H1 (cell line): ENCODE measurements at regions not wholly inside any gene's neighbourhood (a gene's known extent, or its start where the extent isn't known, plus 50 kb on each side); places are given as distances from the start of the nearest gene placed in this dataset.

Source experiments
- CTCF ChIA-PET: fragments of 300-600 bp; sonication (Branson Sonifier 250); formaldehyde crosslinking; loops from one replicate; lab custom pipeline; 2021; ENCODE audit not compliant: partially characterized antibody; lab: Charles Lee
- POLR2A ChIA-PET: fragments of 300-600 bp; sonication (Branson Sonifier 250); formaldehyde crosslinking; loops from one replicate; lab custom pipeline; 2021; ENCODE audit warnings: inconsistent platforms; ENCODE audit not compliant: partially characterized antibody; lab: Charles Lee
- DNase-seq, 2 experiments: peaks; one replicate each; pipeline versions ENCODE4 v3.0.0 to v3.0.0-alpha.2; 2010 to 2022; ENCODE audit warnings: low spot score in 2 of 2, low read depth in 1 of 2, mixed read lengths in 1 of 2
- FAIRE-seq: peaks from 2 replicates; lab custom pipeline; 2011; peaks lifted over from hg19 to GRCh38; lab: Jason Lieb, UNC
- H2AFZ ChIP-seq: 2 replicates; pipeline ENCODE4 v1.8.1; 2012; ENCODE audit warnings: low read length, inconsistent platforms
- H2AK5ac ChIP-seq: 2 replicates; pipeline ENCODE4 v1.6.1; 2013; ENCODE audit warnings: low read depth, low read length
- H2BK120ac ChIP-seq: replicated peaks from 2 replicates; pipeline ENCODE3; 2013; ENCODE audit warnings: low read depth, low read length, inconsistent platforms
- H2BK12ac ChIP-seq: 2 replicates; pipeline ENCODE4 v1.6.1; 2013; ENCODE audit warnings: low read depth, low read length
- H2BK15ac ChIP-seq: 2 replicates; pipeline ENCODE4 v1.6.1; 2013; ENCODE audit warnings: low read length
- H2BK20ac ChIP-seq: 2 replicates; pipeline ENCODE4 v1.6.1; 2013; ENCODE audit warnings: low read length
- H2BK5ac ChIP-seq: 2 replicates; pipeline ENCODE4 v1.6.1; 2013; ENCODE audit warnings: low read depth, low read length
- H3K14ac ChIP-seq: 2 replicates; pipeline ENCODE4 v1.6.1; 2013; ENCODE audit warnings: inconsistent platforms; ENCODE audit not compliant: insufficient read length
- H3K18ac ChIP-seq: 2 replicates; pipeline ENCODE4 v1.6.1; 2013; ENCODE audit warnings: low read length; ENCODE audit errors: extremely low read depth
- H3K23ac ChIP-seq: 2 replicates; pipeline ENCODE4 v1.6.1; 2013; ENCODE audit warnings: inconsistent platforms; ENCODE audit not compliant: insufficient read length
- H3K23me2 ChIP-seq: 2 replicates; pipeline ENCODE4 v1.6.1; 2013; ENCODE audit warnings: low read depth, low read length
- H3K27ac ChIP-seq: 2 replicates; pipeline ENCODE4 v1.6.1; 2011; ENCODE audit warnings: low read depth, low read length, inconsistent platforms
- H3K27me3 ChIP-seq, 4 experiments: replicated peaks in 1 of 4; 1 replicate in 1 of 4; 2 replicates in 3 of 4; pipeline versions ENCODE4 v1.6.1 to v1.8.1; 2011 to 2013; ENCODE audit warnings: low read length in 3 of 4, mild to moderate bottlenecking in 3 of 4, inconsistent platforms in 2 of 4, mixed read lengths in 2 of 4, moderate library complexity in 1 of 4; ENCODE audit not compliant: control insufficient read depth in 3 of 4, insufficient read depth in 3 of 4; ENCODE audit errors: extremely low read depth in 1 of 4
- H3K36me3 ChIP-seq, 4 experiments: 2 replicates each; pipeline versions ENCODE4 v1.6.1 to v1.8.1; 2011 to 2013; ENCODE audit warnings: mild to moderate bottlenecking in 4 of 4, low read length in 3 of 4, moderate library complexity in 2 of 4, control low read depth in 1 of 4, inconsistent platforms in 1 of 4; ENCODE audit not compliant: insufficient read depth in 4 of 4, control insufficient read depth in 2 of 4
- H3K4ac ChIP-seq: replicated peaks from 2 replicates; pipeline ENCODE3; 2013; ENCODE audit warnings: low read length, low read depth, mixed read lengths, inconsistent platforms; ENCODE audit not compliant: insufficient read length
- H3K4me1 ChIP-seq, 4 experiments: replicated peaks in 1 of 4; 1 replicate in 1 of 4; 2 replicates in 3 of 4; pipeline versions ENCODE4 v1.6.1 to v1.8.1; 2011 to 2013; ENCODE audit warnings: low read length in 3 of 4, inconsistent platforms in 2 of 4, mixed read lengths in 1 of 4; ENCODE audit not compliant: insufficient read depth in 4 of 4, control insufficient read depth in 3 of 4
- H3K4me2 ChIP-seq, 2 experiments: 2 replicates each; pipeline versions ENCODE4 v1.6.1 to v1.8.1; 2011 to 2013; ENCODE audit warnings: low read depth in 2 of 2, low read length in 2 of 2, control low read depth in 1 of 2, inconsistent platforms in 1 of 2, mild to moderate bottlenecking in 1 of 2; ENCODE audit not compliant: insufficient read depth in 1 of 2
- H3K4me3 ChIP-seq, 4 experiments: fragments of 200-600, 300-600 bp in 1 of 4; sonication (generic), shearing (Covaris generic), sonication (Bioruptor Twin) in 1 of 4; 2 replicates each; pipeline versions ENCODE4 v1.5.1 to v1.8.1; 2011 to 2016; ENCODE audit warnings: low read length in 4 of 4, low read depth in 3 of 4, control low read depth in 2 of 4, inconsistent platforms in 2 of 4, mild to moderate bottlenecking in 2 of 4, mixed read lengths in 1 of 4, moderate library complexity in 1 of 4; ENCODE audit not compliant: insufficient read depth in 2 of 4; ENCODE audit errors: extremely low read depth in 1 of 4
- H3K56ac ChIP-seq: replicated peaks from 2 replicates; pipeline ENCODE3; 2013; ENCODE audit warnings: low read depth, mild to moderate bottlenecking, mixed read lengths, low read length, inconsistent platforms; ENCODE audit not compliant: insufficient read length
- H3K79me1 ChIP-seq: 2 replicates; pipeline ENCODE4 v1.6.1; 2013; ENCODE audit warnings: low read depth, low read length, control low read depth
- H3K79me2 ChIP-seq, 2 experiments: 2 replicates each; pipeline versions ENCODE4 v1.6.1 to v1.8.1; 2012 to 2013; ENCODE audit warnings: low read length in 2 of 2, mild to moderate bottlenecking in 2 of 2, inconsistent platforms in 1 of 2; ENCODE audit not compliant: insufficient read depth in 2 of 2, control insufficient read depth in 1 of 2
- H3K9ac ChIP-seq, 4 experiments: replicated peaks in 1 of 4; 1 replicate in 1 of 4; 2 replicates in 3 of 4; pipeline versions ENCODE4 v1.6.1 to v1.8.1; 2011 to 2013; ENCODE audit warnings: low read depth in 3 of 4, low read length in 3 of 4, control low read depth in 2 of 4, mild to moderate bottlenecking in 2 of 4, moderate library complexity in 2 of 4, inconsistent platforms in 1 of 4; ENCODE audit errors: extremely low read depth in 1 of 4
- H3K9me3 ChIP-seq, 2 experiments: 2 replicates each; pipeline versions ENCODE4 v1.6.1 to v1.8.1; 2012 to 2013; ENCODE audit warnings: mild to moderate bottlenecking in 2 of 2, moderate library complexity in 2 of 2, control low read depth in 1 of 2, inconsistent platforms in 1 of 2, low read depth in 1 of 2, low read length in 1 of 2, mixed read lengths in 1 of 2; ENCODE audit not compliant: insufficient read depth in 2 of 2
- H4K20me1 ChIP-seq, 2 experiments: replicated peaks in 1 of 2; 2 replicates each; pipeline versions ENCODE3 to v1.8.1; 2011 to 2013; ENCODE audit warnings: inconsistent platforms in 2 of 2, low read length in 2 of 2, mild to moderate bottlenecking in 1 of 2; ENCODE audit not compliant: insufficient read depth in 2 of 2, control insufficient read depth in 1 of 2
- H4K5ac ChIP-seq: 2 replicates; pipeline ENCODE4 v1.6.1; 2013; ENCODE audit warnings: low read length, low read depth, mixed read lengths, inconsistent platforms; ENCODE audit not compliant: insufficient read length
- H4K8ac ChIP-seq: 2 replicates; pipeline ENCODE4 v1.8.0; 2013; ENCODE audit warnings: mild to moderate bottlenecking, moderate library complexity, low read length, inconsistent platforms; ENCODE audit not compliant: insufficient read depth; ENCODE audit errors: extremely low read depth
- H4K91ac ChIP-seq: replicated peaks from 2 replicates; pipeline ENCODE3; 2013; ENCODE audit warnings: low read length, mixed read lengths, inconsistent platforms; ENCODE audit not compliant: insufficient read length
- BCL11A ChIP-seq, 2 experiments: IDR thresholded peaks; one replicate each; pipeline ENCODE4 v1.6.1; 2011; ENCODE audit warnings: low read depth in 2 of 2, low read length in 2 of 2, mild to moderate bottlenecking in 2 of 2
- CBX8 ChIP-seq: fragments of 300-800, 300-1000 bp; sonication (generic); IDR thresholded peaks from 2 replicates; pipeline ENCODE4 v1.7.1; 2016; ENCODE audit warnings: low read depth, low read length, borderline replicate concordance
- EGR1 ChIP-seq: IDR thresholded peaks from 2 replicates; pipeline ENCODE4 v1.6.1; 2011; ENCODE audit warnings: low read depth, low read length, borderline replicate concordance
- GTF2F1 ChIP-seq: IDR thresholded peaks from 2 replicates; pipeline ENCODE4 v1.6.1; 2012; ENCODE audit warnings: low read depth, low read length, improper control_type of control experiment, borderline replicate concordance
- HDAC6 ChIP-seq: IDR thresholded peaks from one replicate; pipeline ENCODE4 v1.7.1; 2012; ENCODE audit warnings: low read depth, mild to moderate bottlenecking, inconsistent platforms, low read length, moderate library complexity
- JUN ChIP-seq: IDR thresholded peaks from 2 replicates; pipeline ENCODE4 v1.6.1; 2011; ENCODE audit warnings: low read depth, mild to moderate bottlenecking, improper control_type of control experiment, low read length
- KDM1A ChIP-seq: fragments of 200-600, 300-600 bp; sonication (generic); IDR thresholded peaks from 2 replicates; pipeline ENCODE4 v1.7.1; 2016; ENCODE audit warnings: mild to moderate bottlenecking, low read length, borderline replicate concordance
- KDM5A ChIP-seq: fragments of 200-600 bp; IDR thresholded peaks from 2 replicates; pipeline ENCODE4 v1.7.1; 2012; ENCODE audit warnings: mild to moderate bottlenecking, low read length, inconsistent platforms, mixed read lengths
- POLR2A ChIP-seq, 2 experiments: IDR thresholded peaks; 1 replicate in 1 of 2; 2 replicates in 1 of 2; pipeline ENCODE4 v1.6.1; 2011; ENCODE audit warnings: low read depth in 2 of 2, low read length in 2 of 2, mild to moderate bottlenecking in 2 of 2; ENCODE audit errors: control extremely low read depth in 1 of 2
- POLR2AphosphoS5 ChIP-seq: IDR thresholded peaks from 2 replicates; pipeline ENCODE4 v1.6.1; 2011; ENCODE audit warnings: low read depth, low read length
- POU5F1 ChIP-seq: IDR thresholded peaks from 2 replicates; pipeline ENCODE4 v1.6.1; 2011; ENCODE audit warnings: low read depth, mild to moderate bottlenecking, low read length, moderate library complexity
- SIX5 ChIP-seq: IDR thresholded peaks from 2 replicates; pipeline ENCODE4 v1.6.1; 2011; ENCODE audit warnings: mild to moderate bottlenecking, low read depth, low read length
- TAF7 ChIP-seq: optimal IDR thresholded peaks from 2 replicates; pipeline ENCODE3; 2011; ENCODE audit warnings: low read depth, mild to moderate bottlenecking, inconsistent platforms, low read length, moderate library complexity, borderline replicate concordance
- TCF12 ChIP-seq: IDR thresholded peaks from 2 replicates; pipeline ENCODE4 v1.6.1; 2011; ENCODE audit warnings: low read depth, mild to moderate bottlenecking, low read length

DNA sequence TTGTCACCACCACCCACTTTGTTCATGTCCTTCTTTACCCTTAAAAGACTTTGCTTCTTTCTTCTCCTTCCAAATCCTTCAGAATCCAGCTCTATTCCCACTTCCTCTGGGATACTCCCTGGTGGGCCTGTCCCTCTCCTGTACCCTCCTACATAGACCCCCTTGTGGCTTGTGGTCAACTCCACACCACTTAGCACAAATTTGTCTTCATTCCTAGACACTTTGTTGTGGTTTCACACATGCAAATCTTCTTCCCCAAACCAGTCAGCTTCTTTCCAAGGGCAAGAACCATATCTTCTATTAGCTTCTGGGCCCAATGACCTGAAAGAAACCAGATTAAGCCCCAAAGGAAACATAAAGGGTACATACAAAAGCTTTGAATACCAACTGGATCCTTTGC lies 342.4 kb downstream of the TNS1 start:
- H3K56ac ChIP-seq: no peak overlapping the region
- H3K79me1 ChIP-seq: no peaks in the 10 kb centered on the region
- H3K79me2 ChIP-seq: no peaks in the 10 kb centered on the region
- no peak overlapping the region for H3K27ac ChIP-seq
- H2BK12ac ChIP-seq: no peak overlapping the region
- TF ChIP-seq KDM5A: no peak
- TF ChIP-seq POLR2AphosphoS5: no peak
- no peak for TF ChIP-seq TCF12
- no peak for TF ChIP-seq KDM1A
- TF ChIP-seq BCL11A (IDR thresholded peaks at IDR 0.05; ENCODE audit: low read depth in 2 of 2, low read length in 2 of 2): no peak
- no peak for TF ChIP-seq GTF2F1
- TF ChIP-seq POLR2A (IDR thresholded peaks at IDR 0.05; ENCODE audit: control extremely low read depth in 1 of 2, low read depth in 2 of 2, low read length in 2 of 2): no peak
- TF ChIP-seq CBX8: no peak
- no peak for TF ChIP-seq JUN
- no peak for TF ChIP-seq SIX5
- TF ChIP-seq TAF7: no peak
- TF ChIP-seq POU5F1: no peak
- TF ChIP-seq EGR1: no peak
- TF ChIP-seq HDAC6: no peak
- H4K20me1 ChIP-seq: no peaks in the 10 kb centered on the region
- no peak overlapping the region for H3K4ac ChIP-seq
- H3K9ac ChIP-seq: no peak overlapping the region
- no peak overlapping the region for H2AK5ac ChIP-seq
- no peak overlapping the region for H3K4me2 ChIP-seq
- H3K9me3 ChIP-seq: no peaks in the 10 kb centered on the region
- H4K8ac ChIP-seq: no peak overlapping the region
- FAIRE-seq (no peak), DNase-seq (no peak)
- H3K14ac ChIP-seq: no peak overlapping the region
- no peak overlapping the region for H3K4me3 ChIP-seq
- POLR2A ChIA-PET: no interaction called here
- no peaks in the 10 kb centered on the region for H3K4me1 ChIP-seq
- no peak overlapping the region for H3K18ac ChIP-seq
- no peak overlapping the region for H2BK120ac ChIP-seq
- H3K23ac ChIP-seq: no peak overlapping the region
- H3K36me3 ChIP-seq: no peaks in the 10 kb centered on the region
- H2BK5ac ChIP-seq: no peak overlapping the region
- no peaks in the 10 kb centered on the region for H3K23me2 ChIP-seq
- CTCF ChIA-PET: interaction anchor here (0.8 to 1.2 kb wide), 2 partner anchors 10 to 52 kb away, joined by 3 to 4 read pairs; no protein-coding TSS in a partner anchor
- H4K5ac ChIP-seq: no peak overlapping the region
- H4K91ac ChIP-seq: no peak overlapping the region
- no peak overlapping the region for H2BK20ac ChIP-seq
- no peak overlapping the region for H2AFZ ChIP-seq
- no peak overlapping the region for H2BK15ac ChIP-seq
- no peaks in the 10 kb centered on the region for H3K27me3 ChIP-seq
